ENCODE measurements at regions not wholly inside any gene's neighbourhood (a gene's known extent, or its start where the extent isn't known, plus 50 kb on each side); places are given as distances from the start of the nearest gene placed in this dataset.

GRCh38 chr13:107427536-107427935, 787.8 kb downstream of the LIG4 start (continued):
- TF ChIP-seq THAP12 (CRISPR knock-in tag; IDR thresholded peaks at IDR 0.05), result no peak
- no peak for TF ChIP-seq NFATC3 (IDR thresholded peaks at IDR 0.05)

GRCh38 chr13:107422421-107422820, 792.9 kb downstream of the LIG4 start:
- 0% methylated on average over 2 of the region's 2 CpGs for WGBS (ENCODE audit: insufficient coverage, low coverage, missing lambda C conversion rate)
- intact Hi-C loops (cut with micrococcal nuclease), result no loop called here
- no peak overlapping the region for H3K9ac ChIP-seq (ENCODE audit: insufficient read depth in 1 of 2, low read depth in 2 of 2, low read length in 2 of 2)
- H3K4me1 ChIP-seq (replicated peaks in 1 of 2; ENCODE audit: control insufficient read depth in 2 of 2, insufficient read depth in 2 of 2, low read length in 2 of 2), result no peaks in the 10 kb centered on the region
- in situ Hi-C loops (cut with MboI), result no loop called here
- no peaks in the 10 kb centered on the region for H3K79me2 ChIP-seq (ENCODE audit: control insufficient read depth, insufficient read depth, low read length)
- TF ChIP-seq ZNF785 (CRISPR knock-in tag; IDR thresholded peaks at IDR 0.05) (no peak), ELK3 (CRISPR knock-in tag; IDR thresholded peaks at IDR 0.05) (no peak)
- H3K27me3 ChIP-seq (ENCODE audit: control insufficient read depth in 2 of 2, insufficient read depth in 2 of 2, low read length in 2 of 2), result no peaks in the 10 kb centered on the region
- H3K4me2 ChIP-seq (ENCODE audit: insufficient read depth, low read length), result no peak overlapping the region
- no peak overlapping the region for H3K4me3 ChIP-seq
- DNase-seq (ENCODE audit: extremely low read depth in 1 of 4, low spot score in 3 of 4), result no peak
- H4K20me1 ChIP-seq (replicated peaks; ENCODE audit: control insufficient read depth, insufficient read depth, low read length), result no peaks in the 10 kb centered on the region
- no peaks in the 10 kb centered on the region for H3K36me3 ChIP-seq (ENCODE audit: control insufficient read depth, insufficient read depth, low read length)
- H2AFZ ChIP-seq (ENCODE audit: low read depth, low read length), result no peak overlapping the region
- ChIA-PET POLR2A (no interaction called here), CTCF (ENCODE audit: low intra/inter-chr PET ratio) (no interaction called here)
- no peak for ATAC-seq
- H3K27ac ChIP-seq (ENCODE audit: extremely low read depth, low read depth, low read length), result no peak overlapping the region
- H3K9me1 ChIP-seq (ENCODE audit: control insufficient read depth, insufficient read depth, low read length), result no peaks in the 10 kb centered on the region
- no TSS peak for BruUV-seq (replicated peaks)
- H3K9me3 ChIP-seq (replicated peaks; ENCODE audit: control insufficient read depth, insufficient read depth, low read depth, low read length), result no peaks in the 10 kb centered on the region
- FAIRE-seq, result no peak

All from K562 (cell line).